ENCODE measurements at regions not wholly inside any gene's neighbourhood (a gene's known extent, or its start where the extent isn't known, plus 50 kb on each side); places are given as distances from the start of the nearest gene placed in this dataset.

DNA sequence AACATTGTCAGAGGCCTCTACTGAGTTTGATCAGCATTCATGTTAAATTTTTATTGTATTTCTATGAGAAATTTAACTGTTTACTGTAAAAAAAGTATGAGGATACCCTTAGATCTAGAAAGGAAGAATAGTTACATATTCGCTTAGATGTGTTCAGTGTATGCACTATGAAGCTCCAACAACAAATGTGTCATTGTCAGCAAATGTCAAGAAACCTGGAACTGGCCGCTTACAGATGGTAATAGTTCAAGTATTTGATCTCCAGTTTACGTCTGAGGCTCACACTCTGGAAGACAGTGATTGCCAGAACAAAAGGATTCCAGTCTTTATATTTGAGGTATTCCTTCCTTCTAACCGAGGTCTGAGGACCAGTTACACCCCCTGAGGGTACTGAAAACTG is 921.2 kb upstream of the LRRTM1 start:
- ChIA-PET POLR2A (ENCODE audit: partially characterized antibody) (no interaction called here), CTCF (ENCODE audit: partially characterized antibody) (no interaction called here)
- no peak overlapping the region for H3K4me3 ChIP-seq (ENCODE audit: low read length in 2 of 2)
- no peaks in the 10 kb centered on the region for H3K36me3 ChIP-seq (ENCODE audit: insufficient read depth, low read length)
- no peak overlapping the region for H3K27ac ChIP-seq (ENCODE audit: low read depth, low read length)
- no peaks in the 10 kb centered on the region for H3K9me3 ChIP-seq (ENCODE audit: control insufficient read depth in 1 of 2, low read length in 2 of 2)
- Mint-ChIP-seq H3K9me3 (peaks cover 2 to 23% (median 11%) of the 10 kb centered on the region in 8 donors), H3K27me3 (no peaks in the 10 kb centered on the region), H3K36me3 (no peaks in the 10 kb centered on the region), H3K4me1 (no peaks in the 10 kb centered on the region), H3K4me3 (no peak overlapping the region), H3K27ac (no peak overlapping the region)
- no peak for DNase-seq
- intact Hi-C loops (cut with micrococcal nuclease), result no loop called here
- H3K4me1 ChIP-seq (ENCODE audit: insufficient read depth, low read length), result no peaks in the 10 kb centered on the region
- H3K27me3 ChIP-seq (ENCODE audit: insufficient read depth, low read length), result no peaks in the 10 kb centered on the region

DNA sequence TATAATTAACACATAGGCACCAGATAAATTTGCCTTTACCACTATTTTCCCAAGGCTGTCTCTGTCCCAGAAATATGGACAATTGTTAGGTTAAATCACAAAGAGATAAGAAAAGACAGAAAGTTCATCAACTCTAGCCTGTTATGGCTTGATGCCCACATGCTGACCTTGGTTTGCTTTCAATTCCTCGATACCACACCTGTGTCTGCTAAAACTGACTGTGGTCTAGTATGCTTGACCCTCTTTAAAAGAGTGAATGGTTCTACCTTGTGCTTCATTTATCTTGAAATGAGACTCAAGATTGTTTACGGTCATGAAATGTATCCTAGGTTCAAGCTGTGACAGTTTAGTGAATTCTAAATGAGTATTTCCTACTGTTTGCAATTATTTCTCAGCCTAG is 909.0 kb upstream of the LRRTM1 start:
- no peak overlapping the region for H3K27ac ChIP-seq (ENCODE audit: low read depth, low read length)
- H3K4me1 Mint-ChIP-seq, result no peaks in the 10 kb centered on the region
- intact Hi-C loops (cut with micrococcal nuclease), result no loop called here
- ChIA-PET CTCF (ENCODE audit: partially characterized antibody) (no interaction called here), POLR2A (ENCODE audit: partially characterized antibody) (no interaction called here)
- no peak overlapping the region for H3K4me3 Mint-ChIP-seq
- peaks cover 0 to 1% of the 10 kb centered on the region in 2 donors for H3K36me3 Mint-ChIP-seq
- no peaks in the 10 kb centered on the region for H3K27me3 ChIP-seq (ENCODE audit: insufficient read depth, low read length)
- peaks cover 4 to 24% (median 10%) of the 10 kb centered on the region in 8 donors for H3K9me3 Mint-ChIP-seq
- no peaks in the 10 kb centered on the region for H3K9me3 ChIP-seq (ENCODE audit: control insufficient read depth in 1 of 2, low read length in 2 of 2)
- no peak for DNase-seq
- H3K27ac Mint-ChIP-seq, result no peak overlapping the region
- no peaks in the 10 kb centered on the region for H3K36me3 ChIP-seq (ENCODE audit: insufficient read depth, low read length)
- no peak overlapping the region for H3K4me3 ChIP-seq (ENCODE audit: low read length in 2 of 2)
- no peaks in the 10 kb centered on the region for H3K4me1 ChIP-seq (ENCODE audit: insufficient read depth, low read length)
- H3K27me3 Mint-ChIP-seq, result no peaks in the 10 kb centered on the region

DNA sequence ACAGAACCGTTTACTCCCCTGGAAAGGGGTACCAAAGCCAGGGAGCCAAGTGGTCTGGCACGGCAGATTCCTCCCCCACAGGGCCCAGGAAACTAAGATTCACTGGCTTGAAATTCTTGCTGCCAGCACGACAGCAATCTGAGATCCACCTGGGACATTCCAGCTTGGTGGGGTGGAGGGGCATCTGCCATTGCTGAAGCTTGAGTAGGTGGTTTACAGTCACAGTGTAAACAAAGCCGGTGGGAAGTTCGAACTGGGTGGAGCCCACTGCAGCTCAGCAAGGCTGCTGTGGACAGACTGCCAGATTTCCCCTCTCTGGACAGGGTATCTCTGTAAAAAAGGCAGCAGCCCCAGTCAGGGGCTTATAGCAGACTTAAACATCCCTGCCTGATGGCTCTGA is 901.7 kb upstream of the LRRTM1 start:
- H3K9me3 ChIP-seq (ENCODE audit: control insufficient read depth in 1 of 2, low read length in 2 of 2), result no peaks in the 10 kb centered on the region
- CTCF ChIA-PET (ENCODE audit: partially characterized antibody), result no interaction called here
- intact Hi-C loops (cut with micrococcal nuclease), result no loop called here

DNA sequence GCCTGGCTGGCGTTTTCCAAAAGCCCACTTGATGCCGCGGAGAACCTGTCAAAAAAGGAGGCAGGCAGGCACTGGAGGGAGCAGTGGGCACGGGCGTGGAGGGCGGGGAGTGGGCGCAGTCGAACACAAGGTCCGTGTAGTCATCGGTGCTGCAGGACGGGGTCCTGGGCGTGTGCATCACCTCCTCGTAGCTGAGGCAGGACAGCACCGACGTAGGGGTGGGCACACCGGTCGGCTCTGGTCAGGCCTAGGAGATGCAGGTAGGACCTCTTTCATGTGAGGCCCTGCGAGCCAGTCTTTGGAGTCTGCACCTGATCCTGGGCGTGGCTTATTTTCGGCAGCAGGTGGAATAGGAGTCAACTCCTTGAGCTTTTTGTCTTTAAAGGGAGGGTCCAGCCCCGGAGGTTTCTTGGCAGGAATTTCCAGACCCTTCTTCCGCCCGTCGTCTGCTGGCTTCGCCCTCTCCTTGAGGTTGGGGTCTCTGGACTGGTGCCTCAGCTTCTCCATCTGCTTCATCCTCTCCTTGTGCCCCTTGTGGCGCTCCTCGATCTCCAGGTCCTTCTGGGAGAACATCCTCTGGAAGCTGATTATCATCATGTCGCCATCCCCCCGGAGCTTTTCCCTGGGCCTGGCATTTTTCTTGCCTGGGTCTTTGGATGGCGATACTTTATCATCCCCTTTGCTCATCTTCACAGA is 892.5 kb upstream of the LRRTM1 start:
- H3K4me1 ChIP-seq (ENCODE audit: insufficient read depth, low read length), result no peaks in the 10 kb centered on the region
- CTCF ChIA-PET (ENCODE audit: partially characterized antibody), result no interaction called here
- no peak overlapping the region for H3K4me3 Mint-ChIP-seq
- DNase-seq, result no peak
- no peaks in the 10 kb centered on the region for H3K36me3 ChIP-seq (ENCODE audit: insufficient read depth, low read length)
- H3K36me3 Mint-ChIP-seq, result no peaks in the 10 kb centered on the region
- POLR2A ChIA-PET (ENCODE audit: partially characterized antibody), result no interaction called here
- H3K27ac ChIP-seq (ENCODE audit: low read depth, low read length), result no peak overlapping the region
- no peaks in the 10 kb centered on the region for H3K4me1 Mint-ChIP-seq
- H3K9me3 Mint-ChIP-seq, result peaks cover 0 to 20% (median 10%) of the 10 kb centered on the region in 8 donors
- no peak overlapping the region for H3K4me3 ChIP-seq (ENCODE audit: low read length in 2 of 2)
- H3K9me3 ChIP-seq (ENCODE audit: control insufficient read depth in 1 of 2, low read length in 2 of 2), result peaks cover 0 to 3% of the 10 kb centered on the region in 2 donors
- H3K27me3 Mint-ChIP-seq, result no peaks in the 10 kb centered on the region
- H3K27me3 ChIP-seq (ENCODE audit: insufficient read depth, low read length), result no peaks in the 10 kb centered on the region
- H3K27ac Mint-ChIP-seq, result no peak overlapping the region
- intact Hi-C loops (cut with micrococcal nuclease), result no loop called here

More for the DNA sequence above, 901.7 kb upstream of the LRRTM1 start:
- Histone ChIP-seq H3K36me3 (ENCODE audit: insufficient read depth, low read length) (no peaks in the 10 kb centered on the region), H3K27ac (ENCODE audit: low read depth, low read length) (no peak overlapping the region), H3K4me3 (ENCODE audit: low read length in 2 of 2) (no peak overlapping the region), H3K27me3 (ENCODE audit: insufficient read depth, low read length) (no peaks in the 10 kb centered on the region), H3K4me1 (ENCODE audit: insufficient read depth, low read length) (no peaks in the 10 kb centered on the region)
- POLR2A ChIA-PET (ENCODE audit: partially characterized antibody), result no interaction called here
- Mint-ChIP-seq H3K36me3 (peaks cover 0 to 1% of the 10 kb centered on the region in 2 donors), H3K4me1 (no peaks in the 10 kb centered on the region), H3K9me3 (peaks cover 2 to 32% (median 25%) of the 10 kb centered on the region in 8 donors), H3K4me3 (no peak overlapping the region), H3K27ac (no peak overlapping the region), H3K27me3 (no peaks in the 10 kb centered on the region)
- no peak for DNase-seq

DNA sequence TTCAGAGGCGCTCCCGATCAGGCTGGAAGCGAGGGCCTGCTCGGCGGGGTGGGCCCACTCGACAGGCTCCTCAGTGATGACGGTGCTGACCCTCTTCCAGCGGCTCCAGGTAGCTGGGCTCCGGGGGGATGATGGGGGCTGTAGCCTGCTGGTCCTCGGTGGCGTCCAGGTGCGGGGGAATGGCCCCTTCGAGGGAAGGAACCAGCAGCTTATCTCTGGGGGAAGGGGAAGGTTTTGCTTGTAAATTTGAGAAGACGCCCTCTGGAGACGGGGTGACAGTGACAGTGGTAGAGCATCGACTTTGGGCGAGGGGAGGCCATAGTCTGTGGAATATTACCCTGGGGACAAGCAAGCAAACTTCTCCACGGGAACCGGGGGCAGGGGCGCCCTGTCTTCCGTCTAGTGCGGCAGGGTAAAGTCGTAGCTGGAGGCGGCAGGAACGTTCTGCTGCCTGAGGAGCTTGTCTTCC is 891.9 kb upstream of the LRRTM1 start:
- Mint-ChIP-seq H3K9me3 (peaks cover 0 to 27% (median 12%) of the 10 kb centered on the region in 8 donors), H3K27ac (no peak overlapping the region), H3K4me3 (no peak overlapping the region), H3K4me1 (no peaks in the 10 kb centered on the region), H3K36me3 (no peaks in the 10 kb centered on the region), H3K27me3 (no peaks in the 10 kb centered on the region)
- H3K36me3 ChIP-seq (ENCODE audit: insufficient read depth, low read length), result no peaks in the 10 kb centered on the region
- H3K27me3 ChIP-seq (ENCODE audit: insufficient read depth, low read length), result no peaks in the 10 kb centered on the region
- ChIA-PET POLR2A (ENCODE audit: partially characterized antibody) (no interaction called here), CTCF (ENCODE audit: partially characterized antibody) (no interaction called here)
- no peaks in the 10 kb centered on the region for H3K4me1 ChIP-seq (ENCODE audit: insufficient read depth, low read length)
- DNase-seq, result no peak
- H3K4me3 ChIP-seq (ENCODE audit: low read length in 2 of 2), result no peak overlapping the region
- intact Hi-C loops (cut with micrococcal nuclease), result no loop called here
- H3K9me3 ChIP-seq (ENCODE audit: control insufficient read depth in 1 of 2, low read length in 2 of 2), result peaks cover 0 to 3% of the 10 kb centered on the region in 2 donors
- H3K27ac ChIP-seq (ENCODE audit: low read depth, low read length), result no peak overlapping the region

DNA sequence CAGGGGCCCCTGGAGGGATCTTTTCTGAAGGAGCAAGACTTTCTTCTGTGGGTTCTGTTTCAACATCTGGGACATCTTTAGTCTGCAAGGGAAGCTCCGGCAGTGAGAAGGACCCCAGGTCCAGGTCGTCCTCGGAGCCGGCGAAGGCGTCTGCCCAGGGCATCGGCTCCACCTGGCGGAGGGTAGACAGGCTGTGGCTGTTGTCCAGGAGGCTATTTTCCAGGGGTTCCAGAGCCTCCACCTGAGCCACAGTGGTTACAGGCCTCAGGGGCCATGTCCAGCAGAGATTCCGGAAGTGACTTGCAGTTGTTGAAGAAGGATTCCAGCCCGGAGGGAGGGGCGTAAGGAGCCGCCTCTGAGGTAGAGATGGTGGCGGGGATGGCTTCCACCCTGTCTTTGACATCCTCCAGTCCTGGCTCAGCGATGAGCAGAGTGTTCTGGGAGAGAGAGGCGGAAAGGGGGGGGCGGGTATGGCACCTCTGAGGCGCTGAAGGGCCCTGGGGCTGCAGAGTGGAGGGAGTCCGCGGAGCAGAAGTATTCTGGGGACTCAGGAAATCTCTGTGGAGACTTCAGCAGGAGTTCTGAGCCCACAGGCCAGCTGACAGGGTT is 891.3 kb upstream of the LRRTM1 start:
- Mint-ChIP-seq H3K4me1 (no peaks in the 10 kb centered on the region), H3K9me3 (peaks cover 0 to 28% (median 13%) of the 10 kb centered on the region in 8 donors), H3K36me3 (no peaks in the 10 kb centered on the region), H3K27me3 (no peaks in the 10 kb centered on the region), H3K27ac (no peak overlapping the region), H3K4me3 (no peak overlapping the region)
- ChIA-PET POLR2A (ENCODE audit: partially characterized antibody) (no interaction called here), CTCF (ENCODE audit: partially characterized antibody) (no interaction called here)
- H3K36me3 ChIP-seq (ENCODE audit: insufficient read depth, low read length), result no peaks in the 10 kb centered on the region
- peaks cover 0 to 3% of the 10 kb centered on the region in 2 donors for H3K9me3 ChIP-seq (ENCODE audit: control insufficient read depth in 1 of 2, low read length in 2 of 2)
- H3K27me3 ChIP-seq (ENCODE audit: insufficient read depth, low read length), result no peaks in the 10 kb centered on the region
- H3K4me1 ChIP-seq (ENCODE audit: insufficient read depth, low read length), result no peaks in the 10 kb centered on the region
- DNase-seq, result no peak
- no peak overlapping the region for H3K27ac ChIP-seq (ENCODE audit: low read depth, low read length)
- no peak overlapping the region for H3K4me3 ChIP-seq (ENCODE audit: low read length in 2 of 2)
- intact Hi-C loops (cut with micrococcal nuclease), result no loop called here

DNA sequence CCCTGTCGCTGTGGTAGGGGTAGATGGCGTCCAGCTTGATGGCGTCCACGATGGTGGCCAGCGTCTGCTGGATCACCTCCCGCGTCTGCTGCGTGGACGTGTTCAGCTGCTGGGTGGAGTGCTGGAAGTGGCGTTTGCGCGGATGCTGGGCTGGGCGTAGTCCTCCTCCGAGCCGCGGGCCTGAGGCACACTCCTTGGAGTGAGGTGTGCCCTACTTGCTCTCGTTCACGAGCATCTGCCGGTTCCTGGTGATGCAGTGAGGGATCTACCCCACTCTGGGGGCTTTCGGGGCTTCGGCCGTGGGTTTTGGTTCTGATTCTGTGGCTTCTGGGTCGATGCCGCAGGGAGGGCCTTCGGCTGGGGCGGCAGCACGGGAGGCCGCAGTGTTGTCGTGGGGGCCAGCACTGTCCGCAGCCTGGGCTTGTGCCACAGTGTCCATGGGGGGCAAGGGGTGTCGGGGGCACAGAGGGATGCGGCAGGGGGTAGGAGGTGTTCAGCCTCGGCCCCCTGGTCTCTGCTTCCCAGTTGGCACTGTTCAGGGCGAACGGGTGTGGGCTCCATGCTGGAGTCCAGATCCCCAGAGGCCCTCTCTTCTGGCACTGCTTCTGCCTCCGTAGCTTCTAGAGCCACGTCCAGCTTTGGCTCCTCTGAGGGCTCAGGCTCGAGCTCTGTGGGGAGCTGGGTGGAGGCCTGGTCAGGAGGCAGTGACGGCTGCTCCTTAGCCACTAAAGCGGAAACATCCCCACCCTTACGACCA is 890.6 kb upstream of the LRRTM1 start:
- H3K27ac Mint-ChIP-seq, result no peak overlapping the region
- CTCF ChIA-PET (ENCODE audit: partially characterized antibody), result no interaction called here
- H3K27me3 Mint-ChIP-seq, result no peaks in the 10 kb centered on the region
- H3K27me3 ChIP-seq (ENCODE audit: insufficient read depth, low read length), result no peaks in the 10 kb centered on the region
- no peaks in the 10 kb centered on the region for H3K4me1 Mint-ChIP-seq
- no peak overlapping the region for H3K27ac ChIP-seq (ENCODE audit: low read depth, low read length)
- no peak overlapping the region for H3K4me3 Mint-ChIP-seq
- H3K4me3 ChIP-seq (ENCODE audit: low read length in 2 of 2), result no peak overlapping the region
- H3K4me1 ChIP-seq (ENCODE audit: insufficient read depth, low read length), result no peaks in the 10 kb centered on the region
- no peak for DNase-seq
- peaks cover 0 to 3% of the 10 kb centered on the region in 2 donors for H3K9me3 ChIP-seq (ENCODE audit: control insufficient read depth in 1 of 2, low read length in 2 of 2)
- H3K9me3 Mint-ChIP-seq, result peaks cover 0 to 33% (median 14%) of the 10 kb centered on the region in 8 donors
- H3K36me3 Mint-ChIP-seq, result no peaks in the 10 kb centered on the region
- POLR2A ChIA-PET (ENCODE audit: partially characterized antibody), result no interaction called here
- no peaks in the 10 kb centered on the region for H3K36me3 ChIP-seq (ENCODE audit: insufficient read depth, low read length)
- intact Hi-C loops (cut with micrococcal nuclease), result no loop called here

All from CD4-positive, alpha-beta memory T cell (primary cell).